ENCODE measurements at regions not wholly inside any gene's neighbourhood (a gene's known extent, or its start where the extent isn't known, plus 50 kb on each side); places are given as distances from the start of the nearest gene placed in this dataset.

DNA sequence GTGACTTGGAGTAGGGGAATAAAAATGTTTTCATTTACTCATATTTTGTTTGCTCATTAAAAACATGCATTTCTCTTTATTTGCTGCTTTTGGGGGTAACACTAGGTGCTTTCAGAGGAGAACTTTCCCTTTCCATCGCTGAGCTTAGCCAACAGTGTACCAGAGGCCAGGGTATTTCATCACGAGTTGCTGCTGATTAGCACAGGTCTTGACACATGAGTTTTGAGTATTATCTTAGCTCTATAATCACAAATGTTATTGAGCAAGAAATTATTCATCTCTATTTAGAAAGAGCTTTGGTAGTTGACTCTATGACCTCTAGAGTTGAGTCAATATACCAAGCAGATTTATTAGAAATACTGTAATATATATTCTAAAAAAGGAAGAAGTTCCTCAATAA, 375.9 kb downstream of the NXPH1 start:
- no peak for DNase-seq (ENCODE audit: low read depth)
- TF ChIP-seq, protein P1, sequence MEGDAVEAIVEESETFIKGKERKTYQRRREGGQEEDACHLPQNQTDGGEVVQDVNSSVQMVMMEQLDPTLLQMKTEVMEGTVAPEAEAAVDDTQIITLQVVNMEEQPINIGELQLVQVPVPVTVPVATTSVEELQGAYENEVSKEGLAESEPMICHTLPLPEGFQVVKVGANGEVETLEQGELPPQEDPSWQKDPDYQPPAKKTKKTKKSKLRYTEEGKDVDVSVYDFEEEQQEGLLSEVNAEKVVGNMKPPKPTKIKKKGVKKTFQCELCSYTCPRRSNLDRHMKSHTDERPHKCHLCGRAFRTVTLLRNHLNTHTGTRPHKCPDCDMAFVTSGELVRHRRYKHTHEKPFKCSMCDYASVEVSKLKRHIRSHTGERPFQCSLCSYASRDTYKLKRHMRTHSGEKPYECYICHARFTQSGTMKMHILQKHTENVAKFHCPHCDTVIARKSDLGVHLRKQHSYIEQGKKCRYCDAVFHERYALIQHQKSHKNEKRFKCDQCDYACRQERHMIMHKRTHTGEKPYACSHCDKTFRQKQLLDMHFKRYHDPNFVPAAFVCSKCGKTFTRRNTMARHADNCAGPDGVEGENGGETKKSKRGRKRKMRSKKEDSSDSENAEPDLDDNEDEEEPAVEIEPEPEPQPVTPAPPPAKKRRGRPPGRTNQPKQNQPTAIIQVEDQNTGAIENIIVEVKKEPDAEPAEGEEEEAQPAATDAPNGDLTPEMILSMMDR (IDR thresholded peaks at IDR 0.05; ENCODE audit: insufficient read depth, low read depth, low read length): no peak
- no peak overlapping the region for H3K4me3 ChIP-seq (ENCODE audit: low read depth, low read length)

GRCh38 chr7:8817448-8818036, 384.1 kb downstream of the NXPH1 start:
- DNase-seq (ENCODE audit: low read depth): no peak

DNA sequence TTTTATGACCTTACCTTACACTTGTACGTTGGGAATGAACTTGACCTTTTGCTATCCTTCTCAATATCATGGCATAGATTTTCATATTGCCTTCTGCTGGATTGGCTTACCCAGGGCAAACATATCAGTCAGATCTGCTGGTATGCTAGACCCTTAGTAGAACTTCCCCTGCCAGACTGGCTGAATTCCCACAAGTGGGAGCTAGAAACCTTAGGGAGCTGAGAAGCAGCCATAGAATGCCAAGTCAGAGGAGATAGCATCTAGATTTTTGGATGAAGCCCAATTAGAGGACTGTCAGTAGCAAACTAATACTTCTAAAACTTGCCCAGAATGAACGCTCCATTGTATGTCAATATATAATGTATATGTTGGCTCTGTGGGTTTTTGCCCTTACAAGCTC, 385.0 kb downstream of the NXPH1 start:
- TF ChIP-seq, protein P1 (IDR thresholded peaks at IDR 0.05; ENCODE audit: insufficient read depth, low read depth, low read length): no peak
- no peak overlapping the region for H3K4me3 ChIP-seq (ENCODE audit: low read depth, low read length)
- DNase-seq (ENCODE audit: low read depth): no peak

More at GRCh38 chr7:8817448-8818036, 384.1 kb downstream of the NXPH1 start:
- TF ChIP-seq, protein P1 (IDR thresholded peaks at IDR 0.05; ENCODE audit: insufficient read depth, low read depth, low read length): no peak
- no peak overlapping the region for H3K4me3 ChIP-seq (ENCODE audit: low read depth, low read length)

DNA sequence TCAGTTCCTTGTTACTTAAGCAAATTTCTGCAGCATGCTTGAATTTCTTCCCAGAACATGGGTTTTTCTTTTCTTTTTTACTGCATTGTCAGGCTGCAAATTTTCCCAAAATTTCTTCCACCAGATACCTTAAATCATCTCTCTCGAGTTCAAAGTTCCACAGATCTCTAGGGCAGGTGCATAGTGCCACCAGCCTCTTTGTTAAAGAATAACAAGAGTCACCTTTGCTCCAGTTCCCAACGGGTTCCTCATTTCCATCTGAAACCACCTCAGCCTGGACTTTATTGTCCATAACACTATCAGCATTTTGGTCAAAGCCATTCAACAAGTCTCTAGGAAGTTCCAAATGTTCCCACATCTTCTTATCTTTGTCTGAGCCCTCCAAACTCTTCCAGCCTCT, 389.2 kb downstream of the NXPH1 start:
- TF ChIP-seq, protein P1 (IDR thresholded peaks at IDR 0.05; ENCODE audit: insufficient read depth, low read depth, low read length): no peak
- DNase-seq (ENCODE audit: low read depth): no peak
- H3K4me3 ChIP-seq (ENCODE audit: low read depth, low read length): no peak overlapping the region

DNA sequence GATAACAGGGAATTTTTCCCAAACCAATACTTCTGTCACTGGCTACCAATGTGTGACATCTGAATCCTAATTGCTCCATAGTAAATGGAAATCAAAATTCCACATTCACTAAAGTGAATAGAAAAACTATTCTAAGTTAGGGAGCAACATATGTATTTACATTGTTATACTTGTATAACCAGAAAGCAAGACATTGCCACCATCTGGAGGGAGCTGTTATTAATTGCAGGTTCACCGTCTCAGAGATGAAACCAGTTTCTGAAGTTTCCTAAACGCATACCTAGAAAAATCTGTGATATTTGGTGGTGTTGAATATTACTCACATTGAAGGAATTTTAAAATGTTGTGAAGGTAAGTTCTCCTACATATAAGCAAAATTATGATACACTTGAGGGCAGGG, 390.1 kb downstream of the NXPH1 start:
- TF ChIP-seq, protein P1 (IDR thresholded peaks at IDR 0.05; ENCODE audit: insufficient read depth, low read depth, low read length): no peak
- no peak overlapping the region for H3K4me3 ChIP-seq (ENCODE audit: low read depth, low read length)
- no peak for DNase-seq (ENCODE audit: low read depth)

GRCh38 chr7:8827329-8827728, 393.9 kb downstream of the NXPH1 start:
- TF ChIP-seq, protein P1 (IDR thresholded peaks at IDR 0.05; ENCODE audit: insufficient read depth, low read depth, low read length): no peak
- no peak for DNase-seq (ENCODE audit: low read depth)
- H3K4me3 ChIP-seq (ENCODE audit: low read depth, low read length): no peak overlapping the region

DNA sequence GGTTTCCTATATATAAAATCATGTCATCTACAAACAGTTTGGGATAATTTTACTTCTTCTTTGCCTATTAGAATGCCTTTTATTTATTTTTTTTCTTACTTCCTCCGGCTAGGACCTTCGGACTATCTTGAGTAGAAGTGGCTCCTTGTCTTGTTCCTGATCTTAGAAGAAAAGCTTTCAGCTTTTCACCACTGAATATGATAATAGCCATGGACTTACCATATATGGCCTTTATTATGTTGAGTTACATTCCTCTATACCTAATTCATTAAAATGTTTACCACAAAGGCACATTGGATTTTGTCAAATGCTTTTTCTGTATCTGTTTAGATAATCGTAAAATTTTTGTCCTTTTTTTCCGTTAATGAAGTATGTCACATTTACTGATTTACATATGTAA, 395.7 kb downstream of the NXPH1 start:
- DNase-seq (ENCODE audit: low read depth): no peak
- TF ChIP-seq, protein P1 (IDR thresholded peaks at IDR 0.05; ENCODE audit: insufficient read depth, low read depth, low read length): no peak

More for the DNA sequence above, 395.7 kb downstream of the NXPH1 start:
- no peak overlapping the region for H3K4me3 ChIP-seq (ENCODE audit: low read depth, low read length)
